ENCODE measurements at regions not wholly inside any gene's neighbourhood (a gene's known extent, or its start where the extent isn't known, plus 50 kb on each side); places are given as distances from the start of the nearest gene placed in this dataset.

DNA sequence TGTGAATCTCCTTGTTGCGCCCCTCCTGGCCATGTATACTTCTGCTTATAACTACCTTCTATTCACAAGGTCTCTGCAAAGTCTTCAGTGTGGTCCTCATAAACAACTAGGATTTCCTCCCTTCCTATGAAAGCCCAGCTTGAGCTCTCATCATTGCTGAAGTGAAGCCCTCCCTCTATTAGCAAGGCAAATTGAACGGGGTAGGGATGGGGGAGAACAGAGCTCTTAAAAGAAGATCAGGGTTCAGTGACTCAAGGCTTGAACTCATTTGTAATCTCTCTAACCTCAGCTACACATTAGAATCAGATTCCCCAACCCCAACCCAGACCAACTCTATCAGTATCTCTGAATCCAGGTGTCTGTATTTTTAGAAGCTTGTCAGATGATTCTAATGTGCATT is 88.3 kb upstream of the ST8SIA2 start:
- DNase-seq: no peak

DNA sequence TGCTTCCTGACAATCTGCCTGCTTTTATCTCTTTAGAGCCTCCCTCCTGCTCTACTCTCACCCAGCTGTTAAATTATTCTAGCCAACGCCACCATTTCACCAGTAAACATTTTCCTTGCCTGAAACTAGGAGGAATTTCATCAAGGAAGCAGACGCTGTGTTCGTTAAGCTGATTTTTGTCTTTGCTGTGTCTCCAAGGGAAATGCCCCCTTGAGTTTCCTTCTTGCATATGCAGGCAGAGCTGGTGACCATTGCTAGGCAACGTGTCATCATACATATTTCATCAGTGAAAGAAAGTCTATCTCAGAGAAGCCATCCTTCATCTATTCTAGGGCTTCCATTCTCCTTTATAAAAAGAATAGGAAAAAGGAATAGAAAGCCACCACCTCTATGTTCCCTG is 87.0 kb upstream of the ST8SIA2 start:
- DNase-seq: no peak

DNA sequence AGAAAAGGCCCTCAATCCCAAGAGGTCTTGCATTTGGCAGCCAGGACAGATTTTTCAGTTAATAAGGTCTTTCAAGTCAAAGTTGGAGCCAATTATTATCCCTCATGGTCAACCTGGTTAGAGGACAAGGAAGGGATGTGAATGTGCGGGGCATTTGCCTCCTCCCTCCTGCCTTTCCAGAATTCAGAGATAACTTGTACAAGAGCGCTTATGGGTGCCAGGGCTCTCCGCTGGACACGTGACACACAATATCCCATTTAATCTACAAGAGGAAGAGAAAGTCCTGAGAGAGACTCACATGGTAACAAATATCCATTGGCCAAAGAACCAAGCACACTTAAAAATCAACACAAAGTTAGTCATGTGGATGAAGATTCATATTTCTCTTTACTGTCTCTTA is 78.5 kb upstream of the ST8SIA2 start:
- no peak for DNase-seq

DNA sequence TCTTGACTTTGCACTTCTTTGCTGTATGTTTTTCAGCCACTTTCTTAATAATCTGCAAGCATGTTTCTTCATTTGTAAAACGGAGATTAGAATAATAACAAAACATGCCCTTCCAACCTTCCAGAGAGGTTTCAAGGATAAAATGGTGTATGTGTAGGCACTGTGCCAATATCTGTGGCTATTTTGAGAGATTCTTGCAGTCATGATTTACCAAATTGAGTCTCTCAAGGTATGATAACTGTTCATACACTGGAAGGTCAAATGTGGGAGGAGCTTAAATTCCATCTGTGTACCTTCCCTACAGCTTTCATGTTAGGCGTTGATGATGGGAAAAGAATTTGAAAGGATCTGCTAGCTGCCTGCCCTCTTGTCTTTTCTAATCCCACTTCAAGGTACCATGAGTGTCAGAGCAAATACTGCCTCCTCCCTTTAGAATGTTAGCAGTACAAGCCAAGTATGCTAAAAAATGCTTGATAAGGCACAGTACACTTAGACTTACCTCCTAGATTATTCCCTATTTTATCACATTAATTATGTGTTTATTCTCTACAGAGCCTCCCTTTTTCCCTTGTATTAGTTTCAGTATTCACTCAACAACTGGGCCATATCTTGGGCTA is 78.0 kb upstream of the ST8SIA2 start:
- DNase-seq: no peak

DNA sequence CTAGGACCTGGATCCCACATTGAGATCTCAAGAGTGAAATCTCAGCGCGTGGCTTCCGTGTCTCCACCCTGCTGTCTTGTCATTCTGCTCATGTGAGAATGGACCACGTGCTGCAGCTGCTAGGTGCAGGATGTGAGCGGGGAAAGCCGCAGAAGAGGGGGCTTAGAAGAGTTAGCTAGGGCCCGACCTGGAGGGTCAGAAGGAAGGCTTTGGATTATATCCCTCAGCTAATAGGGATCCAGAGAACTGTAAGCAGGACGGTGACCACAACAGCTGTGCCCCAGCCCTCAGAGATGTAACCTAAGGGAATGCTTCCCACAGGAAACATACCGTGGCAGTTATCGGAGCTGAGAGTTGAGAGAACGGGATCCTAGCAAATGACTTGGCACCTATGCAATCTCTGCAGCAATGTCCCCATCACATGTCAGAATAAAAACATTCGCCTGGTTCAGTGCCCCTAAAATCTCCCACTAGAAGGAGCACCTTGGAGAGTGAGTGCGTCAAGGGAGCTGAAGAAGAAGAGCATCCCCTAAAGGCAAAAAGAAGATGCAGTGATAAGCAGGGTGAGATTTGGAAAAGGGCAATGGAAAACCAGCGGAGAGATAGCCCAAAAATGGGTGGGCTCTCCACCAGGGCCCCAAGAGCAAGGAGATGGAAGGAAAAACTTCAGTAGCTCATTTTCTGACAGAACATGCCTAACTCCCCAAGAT is 76.9 kb upstream of the ST8SIA2 start:
- DNase-seq: no peak

DNA sequence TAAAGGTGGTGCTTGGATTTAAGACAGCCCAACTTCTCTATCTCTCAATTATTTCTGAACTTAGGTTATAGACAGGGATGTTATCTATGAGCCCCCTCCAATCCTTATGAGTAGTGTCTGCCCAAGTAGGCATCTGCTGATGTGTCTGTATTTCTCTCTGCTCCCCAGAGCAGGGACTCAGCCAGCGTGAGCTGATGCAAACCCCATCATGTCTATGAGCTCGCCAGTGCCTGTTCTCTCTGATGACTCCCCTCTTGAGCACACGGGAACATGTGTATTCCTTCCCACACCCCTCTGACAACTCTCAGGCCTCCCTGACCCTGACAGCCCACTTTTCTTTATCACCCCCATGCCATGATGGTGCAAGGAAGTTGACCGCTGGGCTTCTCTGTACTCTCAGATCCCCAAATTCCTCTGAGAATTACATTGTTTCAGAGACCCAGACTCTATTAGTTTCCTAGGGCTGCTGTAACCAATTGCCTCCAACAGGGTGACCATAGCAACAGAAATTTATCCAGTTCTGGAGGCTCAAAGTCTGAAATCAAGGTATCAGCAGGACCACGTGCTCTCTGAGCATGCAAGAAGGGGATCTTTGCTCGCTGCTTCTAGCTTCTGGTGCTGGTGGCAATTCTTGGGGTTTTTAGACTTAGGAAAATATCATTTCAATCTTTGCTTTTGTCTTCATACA is 73.5 kb upstream of the ST8SIA2 start:
- DNase-seq: no peak

DNA sequence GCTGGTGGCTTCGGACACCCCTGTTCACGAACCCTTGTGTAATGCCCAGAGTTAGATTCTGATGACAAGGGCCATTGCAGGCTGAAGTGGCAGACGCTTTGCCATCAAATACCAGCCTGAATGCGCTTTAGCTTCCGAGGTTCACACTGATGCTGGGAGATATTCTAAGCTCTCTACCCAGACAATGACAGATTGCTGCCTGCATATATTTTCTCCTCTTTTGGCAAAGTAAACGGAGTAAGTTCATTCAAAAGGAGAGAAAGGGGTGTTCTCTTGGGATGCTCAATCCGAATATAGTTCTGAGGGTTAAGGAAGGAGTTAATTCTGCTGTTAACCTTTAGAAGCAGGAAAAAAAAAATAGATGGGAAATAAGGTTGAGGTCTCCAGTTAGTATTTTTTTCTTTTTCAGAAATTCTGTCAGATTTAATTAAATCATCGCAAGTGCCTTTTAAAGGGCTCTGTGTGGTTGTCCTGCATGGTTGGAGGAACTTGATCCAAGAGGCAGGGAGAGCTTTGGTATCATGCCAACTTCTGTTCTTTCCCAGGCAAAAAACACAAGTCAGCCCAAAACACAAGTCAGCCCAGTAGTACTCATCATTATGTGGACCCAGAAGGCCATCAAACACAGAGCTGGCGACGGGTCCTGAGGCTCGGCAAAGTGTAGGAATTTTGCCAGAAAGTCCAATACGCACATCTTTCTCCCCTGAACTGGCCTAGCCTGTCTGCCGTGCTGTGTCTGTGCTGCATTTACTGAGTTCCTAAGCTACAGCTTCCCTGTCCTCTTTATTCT is 70.9 kb upstream of the ST8SIA2 start:
- DNase-seq: no peak

DNA sequence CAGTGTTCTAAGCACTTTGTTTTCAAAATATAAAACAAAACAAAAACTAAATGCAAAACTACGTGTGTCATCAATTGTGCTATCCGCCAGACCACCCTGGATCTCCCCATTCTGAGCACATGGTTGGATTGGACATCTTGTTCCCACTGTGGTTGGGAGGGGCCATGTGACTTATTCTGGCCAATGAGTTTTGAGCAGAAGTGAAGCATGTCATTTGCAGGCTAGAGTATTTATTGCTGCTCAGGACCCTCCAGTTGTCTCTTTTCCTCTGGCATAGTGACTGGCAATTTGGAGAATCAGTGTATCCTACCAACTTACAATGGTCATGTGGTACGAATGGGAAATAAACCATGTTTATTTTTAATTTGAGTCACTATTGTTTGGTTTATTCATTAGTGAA is 70.2 kb upstream of the ST8SIA2 start:
- DNase-seq: peak; percentile 36

DNA sequence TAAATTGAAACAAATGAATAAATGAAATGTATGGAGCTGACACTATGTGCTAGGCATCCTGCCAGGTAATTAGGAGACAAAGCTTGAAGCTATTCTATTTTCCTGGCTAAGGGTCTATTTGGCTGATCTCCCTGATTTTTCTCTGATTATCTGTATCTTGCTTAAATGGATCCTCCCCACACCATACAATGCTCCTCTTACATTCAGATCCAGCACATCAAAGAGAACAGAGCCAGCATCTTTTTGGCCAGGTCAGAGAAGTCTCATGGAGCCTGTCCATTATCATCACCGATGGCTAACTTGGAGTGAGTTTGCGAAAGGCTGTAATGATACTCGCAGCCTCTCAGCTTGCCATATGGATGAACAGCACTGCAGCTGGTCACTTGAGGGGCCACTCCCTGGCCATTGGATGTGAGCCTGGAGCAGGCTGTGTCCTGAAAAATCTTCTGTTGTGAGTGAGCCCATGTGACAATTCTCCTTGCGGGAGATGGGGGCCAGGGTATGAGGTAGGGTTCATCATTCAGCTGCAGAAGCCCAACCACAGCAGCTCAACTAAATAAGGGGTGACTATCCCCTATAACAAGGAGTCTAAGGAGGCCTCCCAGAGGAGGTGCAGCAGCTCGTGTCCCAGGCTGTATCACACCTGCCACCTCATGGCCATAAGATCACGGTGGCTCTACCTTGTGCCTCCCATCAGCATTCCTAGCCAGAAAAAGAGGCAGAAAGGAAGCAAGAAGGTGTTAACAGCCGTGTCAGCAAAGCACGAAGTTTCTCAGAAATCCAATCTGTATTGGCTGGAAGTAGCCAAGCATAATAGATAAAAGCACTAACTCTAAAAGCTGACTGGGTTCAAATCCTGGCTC is 69.3 kb upstream of the ST8SIA2 start:
- peak; percentile 77 for DNase-seq

DNA sequence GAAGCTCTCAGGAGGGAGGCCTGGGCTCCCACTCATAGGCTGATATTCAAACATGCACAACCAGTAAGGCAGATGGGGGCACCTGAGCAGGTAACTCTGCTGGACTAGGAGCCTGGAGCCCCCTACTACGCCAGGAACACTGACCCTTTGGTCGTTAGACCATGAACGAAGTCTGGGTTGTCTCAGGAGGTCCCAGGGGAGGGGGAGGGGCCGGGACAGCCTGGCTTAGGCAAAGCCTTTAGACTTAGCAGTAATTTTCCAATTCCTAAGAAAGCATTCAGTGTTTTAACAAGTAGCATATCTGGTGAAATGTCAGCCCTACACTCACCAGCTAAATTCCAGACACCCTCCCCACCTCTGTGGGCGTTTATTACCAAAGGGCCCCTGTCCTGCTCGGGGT is 67.4 kb upstream of the ST8SIA2 start:
- no peak for DNase-seq

DNA sequence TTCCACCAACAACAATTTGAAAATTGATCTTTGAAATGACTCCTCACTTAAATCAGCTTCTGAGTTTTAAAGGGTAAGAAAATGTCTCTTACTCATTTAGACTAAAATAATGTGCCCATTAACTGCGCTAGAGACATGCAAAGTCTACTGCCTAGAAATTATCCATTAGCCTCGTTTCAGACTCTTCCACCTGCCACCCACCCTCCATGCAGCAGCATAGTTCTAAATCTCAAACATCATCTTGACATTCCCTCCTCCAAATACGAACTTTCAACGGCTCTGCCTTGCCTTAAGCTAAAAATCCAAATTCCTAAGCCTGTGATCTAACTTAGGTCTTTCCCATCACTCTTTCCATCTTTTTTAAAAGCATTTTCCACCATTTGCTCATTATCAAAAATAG is 66.6 kb upstream of the ST8SIA2 start:
- no peak for DNase-seq

DNA sequence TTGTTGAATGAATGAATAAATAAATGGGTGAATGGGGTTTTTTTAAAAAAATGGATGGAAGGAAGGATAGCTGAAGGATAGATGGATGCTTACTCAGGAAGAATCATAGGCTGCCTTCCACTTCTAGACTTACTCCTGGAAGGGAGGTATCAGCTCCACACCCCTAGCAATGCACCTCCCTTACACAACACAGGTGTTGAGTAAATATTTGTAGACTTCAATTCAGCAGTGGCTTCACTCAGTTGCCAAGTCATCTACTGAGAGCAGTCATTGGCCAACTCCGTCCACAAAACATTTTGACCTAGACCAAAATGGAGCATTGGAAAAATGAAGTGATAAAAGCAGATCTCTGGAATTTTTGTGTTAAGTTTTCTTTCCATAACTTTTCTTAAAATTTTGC is 65.5 kb upstream of the ST8SIA2 start:
- no peak for DNase-seq

DNA sequence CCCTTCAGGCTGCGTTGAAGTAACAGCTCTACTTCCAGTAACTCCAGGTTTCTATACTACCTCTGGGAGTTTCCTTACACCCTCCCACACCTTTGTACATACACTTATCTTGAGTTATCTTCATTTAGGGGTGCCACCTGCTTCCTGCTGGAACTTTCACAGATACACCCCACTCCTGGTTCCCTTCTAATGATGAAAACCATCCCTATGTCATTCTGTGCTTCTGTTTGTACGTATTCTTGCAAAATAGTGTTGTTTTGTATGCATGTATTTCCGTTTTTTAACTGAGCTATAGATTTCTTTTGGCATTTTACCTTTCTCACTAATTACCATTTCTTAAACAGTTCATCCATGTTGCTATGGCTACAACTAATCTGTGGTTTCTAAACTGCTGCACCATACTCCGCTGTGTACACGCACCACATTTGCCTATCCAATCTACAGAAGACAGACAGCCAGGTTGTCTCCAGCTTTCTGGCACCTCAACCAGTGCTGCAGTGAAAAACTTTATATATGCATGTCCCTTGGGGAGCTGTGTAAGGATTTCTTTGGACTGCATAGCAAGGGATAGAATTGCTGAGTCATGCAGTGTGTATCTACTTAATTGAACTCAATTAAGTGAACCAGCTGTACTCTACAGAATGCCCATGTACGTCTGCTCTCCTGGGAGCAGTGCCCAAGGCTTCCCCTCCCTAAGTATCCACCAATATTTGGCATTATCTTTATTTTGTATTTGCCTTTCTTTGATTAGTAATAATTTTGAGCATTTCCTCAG is 61.4 kb upstream of the ST8SIA2 start:
- DNase-seq: no peak

DNA sequence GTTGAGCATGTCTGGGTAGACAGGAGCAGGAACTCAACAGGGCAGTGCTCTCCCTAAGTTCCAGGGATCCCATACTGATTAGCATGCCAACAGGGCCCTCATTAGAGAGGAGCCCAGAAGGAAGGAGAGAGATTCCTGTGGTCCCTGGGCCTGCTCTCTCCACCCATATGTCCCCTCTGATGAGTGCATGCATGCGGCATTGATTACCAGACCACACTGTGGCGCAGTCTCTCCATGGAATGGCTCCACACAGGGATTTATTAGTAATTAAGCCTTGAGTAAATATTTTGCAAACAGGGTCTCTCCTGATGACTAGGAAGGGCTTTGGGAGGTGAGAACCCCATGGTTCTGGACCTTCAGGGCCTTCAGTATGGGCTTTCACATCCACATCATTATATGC is 60.0 kb upstream of the ST8SIA2 start:
- DNase-seq: no peak

DNA sequence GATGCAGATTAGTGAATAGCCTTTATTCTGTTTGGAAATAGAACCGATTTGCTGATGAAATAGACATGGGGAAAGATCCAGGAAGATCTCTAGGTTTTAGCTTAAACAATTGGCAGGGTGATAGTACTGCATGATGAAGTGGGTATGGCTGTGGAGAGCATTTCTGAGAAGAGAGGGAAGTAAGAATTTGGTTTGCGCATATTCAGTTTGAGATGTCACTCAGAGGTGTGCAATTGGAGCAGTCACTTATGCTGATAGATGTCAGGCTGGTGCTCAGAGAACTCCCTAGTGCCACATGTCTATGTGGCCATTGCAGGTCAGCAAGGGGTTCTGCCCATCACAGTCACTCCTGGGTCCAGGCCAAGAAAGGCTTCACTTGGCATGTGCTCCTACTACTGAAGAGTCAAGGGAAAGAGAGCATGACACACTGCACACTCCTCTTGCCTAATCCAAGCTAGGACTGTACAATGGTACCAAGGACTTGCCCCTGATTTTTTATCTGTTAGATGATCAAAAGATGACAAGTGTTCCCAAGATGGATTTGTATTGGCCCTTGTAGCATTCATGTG is 57.2 kb upstream of the ST8SIA2 start:
- DNase-seq: no peak

DNA sequence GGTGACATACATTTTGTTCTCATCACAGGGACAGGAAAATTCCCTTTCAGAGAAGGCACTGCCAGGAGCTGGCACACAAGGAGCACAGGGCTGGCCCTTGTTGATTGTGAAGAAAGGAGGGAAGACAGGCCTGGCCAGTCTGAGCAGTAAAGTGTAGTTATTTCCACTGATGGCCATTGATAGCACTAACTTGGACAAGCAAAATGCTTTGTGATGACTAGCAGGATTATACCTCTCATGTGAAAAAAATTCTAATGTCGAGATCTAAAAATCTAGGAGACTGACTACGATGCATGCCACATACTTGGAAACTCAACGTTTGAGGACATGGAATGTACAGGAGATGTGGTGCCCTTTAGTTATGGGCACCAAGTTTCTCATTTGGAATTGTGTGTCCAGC is 54.3 kb upstream of the ST8SIA2 start:
- no peak for DNase-seq

Measured in NCI-H1105 (cell line).